ENCODE measurements at regions not wholly inside any gene's neighbourhood (a gene's known extent, or its start where the extent isn't known, plus 50 kb on each side); places are given as distances from the start of the nearest gene placed in this dataset.

GRCh38 chr18:51480407-51481261, 283.2 kb upstream of the MEX3C start:
- no peak for TF ChIP-seq CTCF (IDR thresholded peaks at IDR 0.05; ENCODE audit: low read depth, low read length, poor library complexity, severe bottlenecking)
- no peak for TF ChIP-seq EZH2phosphoT487 (IDR thresholded peaks at IDR 0.05; ENCODE audit: borderline replicate concordance, low read length)

Data from DOHH2 (cell line).